ENCODE measurements at regions not wholly inside any gene's neighbourhood (a gene's known extent, or its start where the extent isn't known, plus 50 kb on each side); places are given as distances from the start of the nearest gene placed in this dataset.

- TF ChIP-seq YY1 (IDR thresholded peaks at IDR 0.05; ENCODE audit: insufficient read depth, insufficient read length), result no peak
- no peak for TF ChIP-seq ZNF274 (IDR thresholded peaks at IDR 0.05; ENCODE audit: low read depth, low read length)
- Histone ChIP-seq H3K27me3 (ENCODE audit: insufficient read depth, insufficient read length) (no peaks in the 10 kb centered on the region), H3K4me3 (ENCODE audit: insufficient read length, low read depth) (no peak overlapping the region), H3K4me1 (ENCODE audit: insufficient read depth, insufficient read length) (no peaks in the 10 kb centered on the region), H3K9ac (ENCODE audit: insufficient read length, low read depth) (no peak overlapping the region), H3K9me3 (ENCODE audit: insufficient read depth, low read length) (no peaks in the 10 kb centered on the region), H3K36me3 (ENCODE audit: insufficient read depth, insufficient read length, low read length) (no peaks in the 10 kb centered on the region)
- no peak for DNase-seq (ENCODE audit: low read depth, low spot score)
These were observed 488.4 kb upstream of the PIK3C3 start for GRCh38 chr18:41466436-41467160.

GRCh38 chr18:41465386-41465785, 489.6 kb upstream of the PIK3C3 start:
- Histone ChIP-seq H3K9me3 (ENCODE audit: insufficient read depth, low read length) (no peaks in the 10 kb centered on the region), H3K4me3 (ENCODE audit: insufficient read length, low read depth) (no peak overlapping the region), H3K36me3 (ENCODE audit: insufficient read depth, insufficient read length, low read length) (no peaks in the 10 kb centered on the region), H3K9ac (ENCODE audit: insufficient read length, low read depth) (no peak overlapping the region), H3K4me1 (ENCODE audit: insufficient read depth, insufficient read length) (no peaks in the 10 kb centered on the region), H3K27me3 (ENCODE audit: insufficient read depth, insufficient read length) (no peaks in the 10 kb centered on the region)
- no peak for DNase-seq (ENCODE audit: low read depth, low spot score)
- TF ChIP-seq YY1 (IDR thresholded peaks at IDR 0.05; ENCODE audit: insufficient read depth, insufficient read length) (no peak), SUZ12 (IDR thresholded peaks at IDR 0.05; ENCODE audit: extremely low read depth, insufficient read depth, insufficient read length) (no peak), ZNF274 (IDR thresholded peaks at IDR 0.05; ENCODE audit: low read depth, low read length) (no peak)

- DNase-seq (ENCODE audit: low read depth, low spot score), result no peak
- no peak overlapping the region for H3K4me3 ChIP-seq (ENCODE audit: insufficient read length, low read depth)
- H3K36me3 ChIP-seq (ENCODE audit: insufficient read depth, insufficient read length, low read length), result no peaks in the 10 kb centered on the region
- no peak overlapping the region for H3K9ac ChIP-seq (ENCODE audit: insufficient read length, low read depth)
- H3K27me3 ChIP-seq (ENCODE audit: insufficient read depth, insufficient read length), result no peaks in the 10 kb centered on the region
- TF ChIP-seq YY1 (IDR thresholded peaks at IDR 0.05; ENCODE audit: insufficient read depth, insufficient read length) (no peak), SUZ12 (IDR thresholded peaks at IDR 0.05; ENCODE audit: extremely low read depth, insufficient read depth, insufficient read length) (no peak), ZNF274 (IDR thresholded peaks at IDR 0.05; ENCODE audit: low read depth, low read length) (no peak)
- no peaks in the 10 kb centered on the region for H3K9me3 ChIP-seq (ENCODE audit: insufficient read depth, low read length)
- no peaks in the 10 kb centered on the region for H3K4me1 ChIP-seq (ENCODE audit: insufficient read depth, insufficient read length)
These were observed 490.8 kb upstream of the PIK3C3 start for GRCh38 chr18:41464278-41464677.

GRCh38 chr18:41462946-41463345, 492.1 kb upstream of the PIK3C3 start:
- H3K4me1 ChIP-seq (ENCODE audit: insufficient read depth, insufficient read length), result no peaks in the 10 kb centered on the region
- H3K36me3 ChIP-seq (ENCODE audit: insufficient read depth, insufficient read length, low read length), result no peaks in the 10 kb centered on the region
- H3K27me3 ChIP-seq (ENCODE audit: insufficient read depth, insufficient read length), result no peaks in the 10 kb centered on the region
- TF ChIP-seq SUZ12 (IDR thresholded peaks at IDR 0.05; ENCODE audit: extremely low read depth, insufficient read depth, insufficient read length), result no peak
- no peak for TF ChIP-seq YY1 (IDR thresholded peaks at IDR 0.05; ENCODE audit: insufficient read depth, insufficient read length)
- TF ChIP-seq ZNF274 (IDR thresholded peaks at IDR 0.05; ENCODE audit: low read depth, low read length), result no peak
- H3K9ac ChIP-seq (ENCODE audit: insufficient read length, low read depth), result no peak overlapping the region
- H3K4me3 ChIP-seq (ENCODE audit: insufficient read length, low read depth), result no peak overlapping the region
- DNase-seq (ENCODE audit: low read depth, low spot score), result no peak
- no peaks in the 10 kb centered on the region for H3K9me3 ChIP-seq (ENCODE audit: insufficient read depth, low read length)

GRCh38 chr18:41461114-41461513, 493.9 kb upstream of the PIK3C3 start:
- Histone ChIP-seq H3K36me3 (ENCODE audit: insufficient read depth, insufficient read length, low read length) (no peaks in the 10 kb centered on the region), H3K9ac (ENCODE audit: insufficient read length, low read depth) (no peak overlapping the region), H3K4me3 (ENCODE audit: insufficient read length, low read depth) (no peak overlapping the region), H3K4me1 (ENCODE audit: insufficient read depth, insufficient read length) (no peaks in the 10 kb centered on the region), H3K27me3 (ENCODE audit: insufficient read depth, insufficient read length) (no peaks in the 10 kb centered on the region), H3K9me3 (ENCODE audit: insufficient read depth, low read length) (no peaks in the 10 kb centered on the region)
- DNase-seq (ENCODE audit: low read depth, low spot score), result no peak
- TF ChIP-seq YY1 (IDR thresholded peaks at IDR 0.05; ENCODE audit: insufficient read depth, insufficient read length), result no peak
- TF ChIP-seq SUZ12 (IDR thresholded peaks at IDR 0.05; ENCODE audit: extremely low read depth, insufficient read depth, insufficient read length), result no peak
- TF ChIP-seq ZNF274 (IDR thresholded peaks at IDR 0.05; ENCODE audit: low read depth, low read length), result no peak

- Histone ChIP-seq H3K4me1 (ENCODE audit: insufficient read depth, insufficient read length) (no peaks in the 10 kb centered on the region), H3K27me3 (ENCODE audit: insufficient read depth, insufficient read length) (no peaks in the 10 kb centered on the region), H3K4me3 (ENCODE audit: insufficient read length, low read depth) (no peak overlapping the region), H3K9me3 (ENCODE audit: insufficient read depth, low read length) (no peaks in the 10 kb centered on the region), H3K9ac (ENCODE audit: insufficient read length, low read depth) (no peak overlapping the region), H3K36me3 (ENCODE audit: insufficient read depth, insufficient read length, low read length) (no peaks in the 10 kb centered on the region)
- TF ChIP-seq YY1 (IDR thresholded peaks at IDR 0.05; ENCODE audit: insufficient read depth, insufficient read length) (no peak), ZNF274 (IDR thresholded peaks at IDR 0.05; ENCODE audit: low read depth, low read length) (no peak), SUZ12 (IDR thresholded peaks at IDR 0.05; ENCODE audit: extremely low read depth, insufficient read depth, insufficient read length) (no peak)
- DNase-seq (ENCODE audit: low read depth, low spot score), result no peak
These were observed 495.4 kb upstream of the PIK3C3 start for GRCh38 chr18:41459656-41460055.

- no peaks in the 10 kb centered on the region for H3K9me3 ChIP-seq (ENCODE audit: insufficient read depth, low read length)
- DNase-seq (ENCODE audit: low read depth, low spot score), result no peak
These were observed 496.7 kb upstream of the PIK3C3 start for GRCh38 chr18:41458376-41458775.

More at GRCh38 chr18:41458376-41458775, 496.7 kb upstream of the PIK3C3 start:
- no peaks in the 10 kb centered on the region for H3K36me3 ChIP-seq (ENCODE audit: insufficient read depth, insufficient read length, low read length)
- no peaks in the 10 kb centered on the region for H3K4me1 ChIP-seq (ENCODE audit: insufficient read depth, insufficient read length)
- H3K27me3 ChIP-seq (ENCODE audit: insufficient read depth, insufficient read length), result no peaks in the 10 kb centered on the region
- TF ChIP-seq YY1 (IDR thresholded peaks at IDR 0.05; ENCODE audit: insufficient read depth, insufficient read length), result no peak
- no peak for TF ChIP-seq ZNF274 (IDR thresholded peaks at IDR 0.05; ENCODE audit: low read depth, low read length)
- no peak for TF ChIP-seq SUZ12 (IDR thresholded peaks at IDR 0.05; ENCODE audit: extremely low read depth, insufficient read depth, insufficient read length)
- H3K9ac ChIP-seq (ENCODE audit: insufficient read length, low read depth), result no peak overlapping the region
- H3K4me3 ChIP-seq (ENCODE audit: insufficient read length, low read depth), result no peak overlapping the region

All from NT2/D1 (cell line).